COR-L47 (cell line): ENCODE measurements at regions not wholly inside any gene's neighbourhood (a gene's known extent, or its start where the extent isn't known, plus 50 kb on each side); places are given as distances from the start of the nearest gene placed in this dataset.
"Not testable (repeated sequence)": the region's sequence is repeated elsewhere in the genome, so short reads cannot be mapped to it uniquely, and the experiment has no call there.

Source experiments
- DNase-seq: peaks from one replicate; lab custom pipeline; 2025; lab: John Stamatoyannopoulos, UW

- no peak for DNase-seq
Measured at GRCh38 chr11:98390391-98390790, 630.4 kb upstream of the CNTN5 start.

GRCh38 chr11:98394500-98394899 is 626.2 kb upstream of the CNTN5 start:
- DNase-seq: not testable (repeated sequence)

GRCh38 chr11:98398508-98398907 is 622.2 kb upstream of the CNTN5 start:
- DNase-seq: no peak

- no peak for DNase-seq
Measured at GRCh38 chr11:98409069-98409468, 611.7 kb upstream of the CNTN5 start.

GRCh38 chr11:98411777-98412176 is 609.0 kb upstream of the CNTN5 start:
- DNase-seq: no peak

GRCh38 chr11:98417256-98417755 is 603.4 kb upstream of the CNTN5 start:
- no peak for DNase-seq

GRCh38 chr11:98423933-98424332 is 596.8 kb upstream of the CNTN5 start:
- DNase-seq: no peak

- not testable (repeated sequence) for DNase-seq
Measured at GRCh38 chr11:98424773-98425172, 596.0 kb upstream of the CNTN5 start.

- DNase-seq: no peak
Measured at GRCh38 chr11:98431463-98432359, 589.0 kb upstream of the CNTN5 start.

- DNase-seq: no peak
Measured at GRCh38 chr11:98434296-98434695, 586.5 kb upstream of the CNTN5 start.

- DNase-seq: no peak
Measured at GRCh38 chr11:98453378-98453777, 567.4 kb upstream of the CNTN5 start.

- no peak for DNase-seq
Measured at GRCh38 chr11:98455500-98456307, 565.0 kb upstream of the CNTN5 start.

- DNase-seq: no peak
Measured at GRCh38 chr11:98456308-98456680, 564.5 kb upstream of the CNTN5 start.

GRCh38 chr11:98495016-98495415 is 525.7 kb upstream of the CNTN5 start:
- no peak for DNase-seq

- DNase-seq: no peak
Measured at GRCh38 chr11:98495601-98496000, 525.1 kb upstream of the CNTN5 start.

GRCh38 chr11:98507208-98507607 is 513.5 kb upstream of the CNTN5 start:
- DNase-seq: no peak

GRCh38 chr11:98512938-98513337 is 507.8 kb upstream of the CNTN5 start:
- DNase-seq: no peak

GRCh38 chr11:98531576-98531975 is 489.2 kb upstream of the CNTN5 start:
- DNase-seq: no peak

GRCh38 chr11:98536023-98536422 is 484.7 kb upstream of the CNTN5 start:
- no peak for DNase-seq

- DNase-seq: not testable (repeated sequence)
Measured at GRCh38 chr11:98538358-98538757, 482.4 kb upstream of the CNTN5 start.

GRCh38 chr11:98545544-98546175 is 475.1 kb upstream of the CNTN5 start:
- no peak for DNase-seq

GRCh38 chr11:98549571-98549970 is 471.2 kb upstream of the CNTN5 start:
- DNase-seq: no peak
